ENCODE measurements at regions not wholly inside any gene's neighbourhood (a gene's known extent, or its start where the extent isn't known, plus 50 kb on each side); places are given as distances from the start of the nearest gene placed in this dataset.
"Not testable (repeated sequence)": the region's sequence is repeated elsewhere in the genome, so short reads cannot be mapped to it uniquely, and the experiment has no call there.

DNA sequence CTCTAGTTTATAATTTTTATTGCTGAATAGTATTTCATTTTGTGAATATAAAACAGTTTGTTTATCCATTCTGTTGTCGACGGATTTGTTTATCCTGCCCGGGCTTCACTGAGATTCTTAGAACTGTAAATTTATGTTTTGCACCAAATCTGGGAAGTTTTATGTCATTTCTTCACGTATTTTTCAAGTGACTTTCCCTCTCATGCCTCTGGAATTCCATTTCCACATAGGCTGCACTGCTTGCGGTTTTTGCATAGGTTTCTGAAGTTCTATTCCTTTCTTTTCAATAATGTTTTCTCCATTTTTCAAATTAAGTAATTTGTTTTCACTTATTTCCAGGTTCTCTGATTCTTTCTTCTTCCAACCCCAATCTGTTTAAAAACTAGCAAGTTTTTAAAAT, 132.4 kb upstream of the ZNF469 start:
- TF ChIP-seq, protein P1, sequence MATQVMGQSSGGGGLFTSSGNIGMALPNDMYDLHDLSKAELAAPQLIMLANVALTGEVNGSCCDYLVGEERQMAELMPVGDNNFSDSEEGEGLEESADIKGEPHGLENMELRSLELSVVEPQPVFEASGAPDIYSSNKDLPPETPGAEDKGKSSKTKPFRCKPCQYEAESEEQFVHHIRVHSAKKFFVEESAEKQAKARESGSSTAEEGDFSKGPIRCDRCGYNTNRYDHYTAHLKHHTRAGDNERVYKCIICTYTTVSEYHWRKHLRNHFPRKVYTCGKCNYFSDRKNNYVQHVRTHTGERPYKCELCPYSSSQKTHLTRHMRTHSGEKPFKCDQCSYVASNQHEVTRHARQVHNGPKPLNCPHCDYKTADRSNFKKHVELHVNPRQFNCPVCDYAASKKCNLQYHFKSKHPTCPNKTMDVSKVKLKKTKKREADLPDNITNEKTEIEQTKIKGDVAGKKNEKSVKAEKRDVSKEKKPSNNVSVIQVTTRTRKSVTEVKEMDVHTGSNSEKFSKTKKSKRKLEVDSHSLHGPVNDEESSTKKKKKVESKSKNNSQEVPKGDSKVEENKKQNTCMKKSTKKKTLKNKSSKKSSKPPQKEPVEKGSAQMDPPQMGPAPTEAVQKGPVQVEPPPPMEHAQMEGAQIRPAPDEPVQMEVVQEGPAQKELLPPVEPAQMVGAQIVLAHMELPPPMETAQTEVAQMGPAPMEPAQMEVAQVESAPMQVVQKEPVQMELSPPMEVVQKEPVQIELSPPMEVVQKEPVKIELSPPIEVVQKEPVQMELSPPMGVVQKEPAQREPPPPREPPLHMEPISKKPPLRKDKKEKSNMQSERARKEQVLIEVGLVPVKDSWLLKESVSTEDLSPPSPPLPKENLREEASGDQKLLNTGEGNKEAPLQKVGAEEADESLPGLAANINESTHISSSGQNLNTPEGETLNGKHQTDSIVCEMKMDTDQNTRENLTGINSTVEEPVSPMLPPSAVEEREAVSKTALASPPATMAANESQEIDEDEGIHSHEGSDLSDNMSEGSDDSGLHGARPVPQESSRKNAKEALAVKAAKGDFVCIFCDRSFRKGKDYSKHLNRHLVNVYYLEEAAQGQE (tag by site-specific recombination; IDR thresholded peaks at IDR 0.05) = not testable (repeated sequence)
- TF ChIP-seq, protein P2, sequence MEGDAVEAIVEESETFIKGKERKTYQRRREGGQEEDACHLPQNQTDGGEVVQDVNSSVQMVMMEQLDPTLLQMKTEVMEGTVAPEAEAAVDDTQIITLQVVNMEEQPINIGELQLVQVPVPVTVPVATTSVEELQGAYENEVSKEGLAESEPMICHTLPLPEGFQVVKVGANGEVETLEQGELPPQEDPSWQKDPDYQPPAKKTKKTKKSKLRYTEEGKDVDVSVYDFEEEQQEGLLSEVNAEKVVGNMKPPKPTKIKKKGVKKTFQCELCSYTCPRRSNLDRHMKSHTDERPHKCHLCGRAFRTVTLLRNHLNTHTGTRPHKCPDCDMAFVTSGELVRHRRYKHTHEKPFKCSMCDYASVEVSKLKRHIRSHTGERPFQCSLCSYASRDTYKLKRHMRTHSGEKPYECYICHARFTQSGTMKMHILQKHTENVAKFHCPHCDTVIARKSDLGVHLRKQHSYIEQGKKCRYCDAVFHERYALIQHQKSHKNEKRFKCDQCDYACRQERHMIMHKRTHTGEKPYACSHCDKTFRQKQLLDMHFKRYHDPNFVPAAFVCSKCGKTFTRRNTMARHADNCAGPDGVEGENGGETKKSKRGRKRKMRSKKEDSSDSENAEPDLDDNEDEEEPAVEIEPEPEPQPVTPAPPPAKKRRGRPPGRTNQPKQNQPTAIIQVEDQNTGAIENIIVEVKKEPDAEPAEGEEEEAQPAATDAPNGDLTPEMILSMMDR (tag by site-specific recombination; IDR thresholded peaks at IDR 0.05) = not testable (repeated sequence)
- TF ChIP-seq TCF7L2 (IDR thresholded peaks at IDR 0.05; ENCODE audit: borderline replicate concordance, low read depth, low read length); GLI2 (tag by site-specific recombination; IDR thresholded peaks at IDR 0.05; ENCODE audit: borderline replicate concordance, low read depth); ZNF274 (IDR thresholded peaks at IDR 0.05; ENCODE audit: low read length); ZNF274 (tag by site-specific recombination; IDR thresholded peaks at IDR 0.05; ENCODE audit: borderline replicate concordance); ZNF521 (tag by site-specific recombination; IDR thresholded peaks at IDR 0.05); EGR2 (tag by site-specific recombination; IDR thresholded peaks at IDR 0.05; ENCODE audit: low read depth); ZEB2 (tag by site-specific recombination; IDR thresholded peaks at IDR 0.05); ZBTB20 (tag by site-specific recombination; IDR thresholded peaks at IDR 0.05); ZBTB1 (tag by site-specific recombination; IDR thresholded peaks at IDR 0.05): not testable (repeated sequence)
- TF ChIP-seq, protein P3, sequence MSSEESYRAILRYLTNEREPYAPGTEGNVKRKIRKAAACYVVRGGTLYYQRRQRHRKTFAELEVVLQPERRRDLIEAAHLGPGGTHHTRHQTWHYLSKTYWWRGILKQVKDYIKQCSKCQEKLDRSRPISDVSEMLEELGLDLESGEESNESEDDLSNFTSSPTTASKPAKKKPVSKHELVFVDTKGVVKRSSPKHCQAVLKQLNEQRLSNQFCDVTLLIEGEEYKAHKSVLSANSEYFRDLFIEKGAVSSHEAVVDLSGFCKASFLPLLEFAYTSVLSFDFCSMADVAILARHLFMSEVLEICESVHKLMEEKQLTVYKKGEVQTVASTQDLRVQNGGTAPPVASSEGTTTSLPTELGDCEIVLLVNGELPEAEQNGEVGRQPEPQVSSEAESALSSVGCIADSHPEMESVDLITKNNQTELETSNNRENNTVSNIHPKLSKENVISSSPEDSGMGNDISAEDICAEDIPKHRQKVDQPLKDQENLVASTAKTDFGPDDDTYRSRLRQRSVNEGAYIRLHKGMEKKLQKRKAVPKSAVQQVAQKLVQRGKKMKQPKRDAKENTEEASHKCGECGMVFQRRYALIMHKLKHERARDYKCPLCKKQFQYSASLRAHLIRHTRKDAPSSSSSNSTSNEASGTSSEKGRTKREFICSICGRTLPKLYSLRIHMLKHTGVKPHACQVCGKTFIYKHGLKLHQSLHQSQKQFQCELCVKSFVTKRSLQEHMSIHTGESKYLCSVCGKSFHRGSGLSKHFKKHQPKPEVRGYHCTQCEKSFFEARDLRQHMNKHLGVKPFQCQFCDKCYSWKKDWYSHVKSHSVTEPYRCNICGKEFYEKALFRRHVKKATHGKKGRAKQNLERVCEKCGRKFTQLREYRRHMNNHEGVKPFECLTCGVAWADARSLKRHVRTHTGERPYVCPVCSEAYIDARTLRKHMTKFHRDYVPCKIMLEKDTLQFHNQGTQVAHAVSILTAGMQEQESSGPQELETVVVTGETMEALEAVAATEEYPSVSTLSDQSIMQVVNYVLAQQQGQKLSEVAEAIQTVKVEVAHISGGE (tag by site-specific recombination; conservative IDR thresholded peaks at IDR 0.05; ENCODE audit: low read depth) = not testable (repeated sequence)
- TF ChIP-seq, protein P4, sequence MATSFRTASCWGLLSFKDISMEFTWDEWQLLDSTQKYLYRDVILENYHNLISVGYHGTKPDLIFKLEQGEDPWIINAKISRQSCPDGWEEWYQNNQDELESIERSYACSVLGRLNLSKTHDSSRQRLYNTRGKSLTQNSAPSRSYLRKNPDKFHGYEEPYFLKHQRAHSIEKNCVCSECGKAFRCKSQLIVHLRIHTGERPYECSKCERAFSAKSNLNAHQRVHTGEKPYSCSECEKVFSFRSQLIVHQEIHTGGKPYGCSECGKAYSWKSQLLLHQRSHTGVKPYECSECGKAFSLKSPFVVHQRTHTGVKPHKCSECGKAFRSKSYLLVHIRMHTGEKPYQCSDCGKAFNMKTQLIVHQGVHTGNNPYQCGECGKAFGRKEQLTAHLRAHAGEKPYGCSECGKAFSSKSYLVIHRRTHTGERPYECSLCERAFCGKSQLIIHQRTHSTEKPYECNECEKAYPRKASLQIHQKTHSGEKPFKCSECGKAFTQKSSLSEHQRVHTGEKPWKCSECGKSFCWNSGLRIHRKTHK (tag by site-specific recombination; IDR thresholded peaks at IDR 0.05) = not testable (repeated sequence)
- TF ChIP-seq, protein P5, sequence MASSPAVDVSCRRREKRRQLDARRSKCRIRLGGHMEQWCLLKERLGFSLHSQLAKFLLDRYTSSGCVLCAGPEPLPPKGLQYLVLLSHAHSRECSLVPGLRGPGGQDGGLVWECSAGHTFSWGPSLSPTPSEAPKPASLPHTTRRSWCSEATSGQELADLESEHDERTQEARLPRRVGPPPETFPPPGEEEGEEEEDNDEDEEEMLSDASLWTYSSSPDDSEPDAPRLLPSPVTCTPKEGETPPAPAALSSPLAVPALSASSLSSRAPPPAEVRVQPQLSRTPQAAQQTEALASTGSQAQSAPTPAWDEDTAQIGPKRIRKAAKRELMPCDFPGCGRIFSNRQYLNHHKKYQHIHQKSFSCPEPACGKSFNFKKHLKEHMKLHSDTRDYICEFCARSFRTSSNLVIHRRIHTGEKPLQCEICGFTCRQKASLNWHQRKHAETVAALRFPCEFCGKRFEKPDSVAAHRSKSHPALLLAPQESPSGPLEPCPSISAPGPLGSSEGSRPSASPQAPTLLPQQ (tag by site-specific recombination; IDR thresholded peaks at IDR 0.05) = not testable (repeated sequence)
